ENCODE measurements at regions not wholly inside any gene's neighbourhood (a gene's known extent, or its start where the extent isn't known, plus 50 kb on each side); places are given as distances from the start of the nearest gene placed in this dataset.

GRCh38 chr20:9958693-9959092 lies 76.1 kb upstream of the ANKEF1 start:
- Histone ChIP-seq H3K27ac (ENCODE audit: low read depth in 1 of 2, low read length in 2 of 2) (no peak overlapping the region), H3K4me1 (ENCODE audit: control insufficient read depth in 4 of 4, insufficient read depth in 4 of 4, low read length in 3 of 4) (no peaks in the 10 kb centered on the region), H3K9me3 (ENCODE audit: control insufficient read depth in 4 of 4, low read length in 3 of 4) (no peaks in the 10 kb centered on the region), H3K27me3 (ENCODE audit: control insufficient read depth in 4 of 4, insufficient read depth in 4 of 4, low read length in 3 of 4) (peaks cover 0 to 2% (median 0%) of the 10 kb centered on the region in 4 donors), H3K4me3 (ENCODE audit: low read depth in 1 of 3, low read length in 3 of 3) (no peak overlapping the region), H3K36me3 (ENCODE audit: control insufficient read depth in 4 of 4, insufficient read depth in 3 of 4, low read depth in 1 of 4, low read length in 3 of 4) (no peaks in the 10 kb centered on the region), H3K9ac (ENCODE audit: low read depth in 1 of 2, low read length in 2 of 2) (no peak overlapping the region)
- no peak for TF ChIP-seq RAD21 (IDR thresholded peaks at IDR 0.05)
- TF ChIP-seq HNF4A (conservative IDR thresholded peaks at IDR 0.05) = no peak
- no peak for TF ChIP-seq EGR1 (IDR thresholded peaks at IDR 0.05; ENCODE audit: low read depth in 2 of 2)
- TF ChIP-seq HNF4G (IDR thresholded peaks at IDR 0.05) = no peak
- TF ChIP-seq REST (IDR thresholded peaks at IDR 0.05) = no peak
- TF ChIP-seq NR2F2 (IDR thresholded peaks at IDR 0.05) = no peak
- TF ChIP-seq FOXA1 (IDR thresholded peaks at IDR 0.05) = no peak
- TF ChIP-seq MAX (IDR thresholded peaks at IDR 0.05) = no peak
- TF ChIP-seq YY1 (IDR thresholded peaks at IDR 0.05) = no peak
- TF ChIP-seq ZBTB33 (IDR thresholded peaks at IDR 0.05) = no peak
- TF ChIP-seq ATF3 (IDR thresholded peaks at IDR 0.05) = no peak
- no peak for DNase-seq (ENCODE audit: low spot score)

- WGBS = 67% methylated on average over 3 of the region's 3 CpGs
- Histone ChIP-seq H3K4me3 (ENCODE audit: low read depth in 1 of 3, low read length in 3 of 3) (no peak overlapping the region), H3K9ac (ENCODE audit: low read depth in 1 of 2, low read length in 2 of 2) (no peak overlapping the region), H3K27me3 (ENCODE audit: control insufficient read depth in 4 of 4, insufficient read depth in 4 of 4, low read length in 3 of 4) (no peaks in the 10 kb centered on the region), H3K4me1 (ENCODE audit: control insufficient read depth in 4 of 4, insufficient read depth in 4 of 4, low read length in 3 of 4) (no peaks in the 10 kb centered on the region), H3K27ac (ENCODE audit: low read depth in 1 of 2, low read length in 2 of 2) (no peak overlapping the region), H3K36me3 (ENCODE audit: control insufficient read depth in 4 of 4, insufficient read depth in 3 of 4, low read depth in 1 of 4, low read length in 3 of 4) (no peaks in the 10 kb centered on the region), H3K9me3 (ENCODE audit: control insufficient read depth in 4 of 4, low read length in 3 of 4) (no peaks in the 10 kb centered on the region)
- TF ChIP-seq EGR1 (IDR thresholded peaks at IDR 0.05; ENCODE audit: low read depth in 2 of 2) (no peak), HNF4A (conservative IDR thresholded peaks at IDR 0.05) (no peak)
- DNase-seq (ENCODE audit: low spot score) = no peak
These were observed 79.1 kb upstream of the ANKEF1 start for GRCh38 chr20:9955646-9956045.

GRCh38 chr20:9949563-9949962 lies 85.2 kb upstream of the ANKEF1 start:
- Histone ChIP-seq H3K36me3 (ENCODE audit: control insufficient read depth in 4 of 4, insufficient read depth in 3 of 4, low read depth in 1 of 4, low read length in 3 of 4) (no peaks in the 10 kb centered on the region), H3K9ac (ENCODE audit: low read depth in 1 of 2, low read length in 2 of 2) (no peak overlapping the region), H3K4me1 (ENCODE audit: control insufficient read depth in 4 of 4, insufficient read depth in 4 of 4, low read length in 3 of 4) (no peaks in the 10 kb centered on the region), H3K27ac (ENCODE audit: low read depth in 1 of 2, low read length in 2 of 2) (no peak overlapping the region), H3K9me3 (ENCODE audit: control insufficient read depth in 4 of 4, low read length in 3 of 4) (no peaks in the 10 kb centered on the region), H3K27me3 (ENCODE audit: control insufficient read depth in 4 of 4, insufficient read depth in 4 of 4, low read length in 3 of 4) (no peaks in the 10 kb centered on the region), H3K4me3 (ENCODE audit: low read depth in 1 of 3, low read length in 3 of 3) (no peak overlapping the region)
- WGBS = 14% methylated on average over 1 of the region's 1 CpG
- no peak for DNase-seq (ENCODE audit: low spot score)
- TF ChIP-seq SP1 (IDR thresholded peaks at IDR 0.05) (no peak), RAD21 (IDR thresholded peaks at IDR 0.05) (no peak), REST (IDR thresholded peaks at IDR 0.05) (no peak), NR2F2 (IDR thresholded peaks at IDR 0.05) (no peak), HNF4G (IDR thresholded peaks at IDR 0.05) (no peak), EGR1 (IDR thresholded peaks at IDR 0.05; ENCODE audit: low read depth in 2 of 2) (no peak), JUND (IDR thresholded peaks at IDR 0.05) (no peak), FOXA2 (IDR thresholded peaks at IDR 0.05) (no peak), MAX (IDR thresholded peaks at IDR 0.05) (no peak), FOXA1 (IDR thresholded peaks at IDR 0.05) (no peak), YY1 (IDR thresholded peaks at IDR 0.05) (no peak), CTCF (IDR thresholded peaks at IDR 0.05; ENCODE audit: low read depth, low read length, missing input control) (no peak), ATF3 (IDR thresholded peaks at IDR 0.05) (no peak)

Measured in liver (tissue), 8 donors.